ENCODE measurements at regions not wholly inside any gene's neighbourhood (a gene's known extent, or its start where the extent isn't known, plus 50 kb on each side); places are given as distances from the start of the nearest gene placed in this dataset.

- 69 to 72% methylated on average over 2 of the region's 2 CpGs for WGBS, 2 donors
- Histone ChIP-seq H3K9me3 (ENCODE audit: control insufficient read depth in 4 of 4, insufficient read depth in 3 of 4, low read length in 3 of 4) (peaks cover 0 to 34% (median 19%) of the 10 kb centered on the region in 4 donors), H3K4me1 (ENCODE audit: control insufficient read depth in 5 of 5, insufficient read depth in 5 of 5, low read length in 5 of 5) (no peaks in the 10 kb centered on the region), H3K36me3 (ENCODE audit: control insufficient read depth in 4 of 4, insufficient read depth in 4 of 4, low read length in 4 of 4) (no peaks in the 10 kb centered on the region), H3K9ac (ENCODE audit: insufficient read depth in 1 of 2, low read length in 2 of 2) (no peak overlapping the region), H3K4me3 (no peak overlapping the region), H3K27me3 (ENCODE audit: control insufficient read depth in 3 of 3, insufficient read depth in 3 of 3, low read length in 2 of 3) (no peaks in the 10 kb centered on the region), H3K27ac (ENCODE audit: low read depth in 1 of 2, low read length in 1 of 2) (no peak overlapping the region)
- TF ChIP-seq, protein P1, sequence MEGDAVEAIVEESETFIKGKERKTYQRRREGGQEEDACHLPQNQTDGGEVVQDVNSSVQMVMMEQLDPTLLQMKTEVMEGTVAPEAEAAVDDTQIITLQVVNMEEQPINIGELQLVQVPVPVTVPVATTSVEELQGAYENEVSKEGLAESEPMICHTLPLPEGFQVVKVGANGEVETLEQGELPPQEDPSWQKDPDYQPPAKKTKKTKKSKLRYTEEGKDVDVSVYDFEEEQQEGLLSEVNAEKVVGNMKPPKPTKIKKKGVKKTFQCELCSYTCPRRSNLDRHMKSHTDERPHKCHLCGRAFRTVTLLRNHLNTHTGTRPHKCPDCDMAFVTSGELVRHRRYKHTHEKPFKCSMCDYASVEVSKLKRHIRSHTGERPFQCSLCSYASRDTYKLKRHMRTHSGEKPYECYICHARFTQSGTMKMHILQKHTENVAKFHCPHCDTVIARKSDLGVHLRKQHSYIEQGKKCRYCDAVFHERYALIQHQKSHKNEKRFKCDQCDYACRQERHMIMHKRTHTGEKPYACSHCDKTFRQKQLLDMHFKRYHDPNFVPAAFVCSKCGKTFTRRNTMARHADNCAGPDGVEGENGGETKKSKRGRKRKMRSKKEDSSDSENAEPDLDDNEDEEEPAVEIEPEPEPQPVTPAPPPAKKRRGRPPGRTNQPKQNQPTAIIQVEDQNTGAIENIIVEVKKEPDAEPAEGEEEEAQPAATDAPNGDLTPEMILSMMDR (IDR thresholded peaks at IDR 0.05; ENCODE audit: control extremely low read depth, extremely low read depth) = no peak
- no peak for ATAC-seq (ENCODE audit: insufficient read depth, low FRiP score)
- DNase-seq = no peak
These were observed 1990.3 kb downstream of the TP53TG3F start for GRCh38 chr16:35449663-35450062.

DNA sequence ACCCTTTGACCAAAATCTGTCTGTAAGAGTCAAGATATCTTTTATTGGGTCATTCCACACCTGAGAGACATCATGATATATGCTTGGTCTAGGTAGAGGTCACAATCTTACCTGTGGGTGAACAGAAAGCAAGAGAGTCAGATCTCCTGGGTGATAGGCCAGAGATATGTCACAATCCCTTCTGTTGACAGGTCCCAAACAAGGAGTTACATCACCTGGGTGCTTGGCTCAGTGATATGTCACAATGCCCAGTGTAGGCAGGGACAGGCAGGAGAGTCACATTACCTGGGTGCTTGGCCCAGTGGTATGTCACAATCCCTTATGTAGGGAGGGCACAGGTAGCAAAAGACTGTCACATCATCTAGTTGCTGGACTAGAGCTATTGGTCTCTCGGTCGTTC, 1991.2 kb downstream of the TP53TG3F start:
- 63 to 73% methylated on average over 2 of the region's 2 CpGs for WGBS, 2 donors
- TF ChIP-seq, protein P1 (IDR thresholded peaks at IDR 0.05; ENCODE audit: control extremely low read depth, extremely low read depth) = no peak
- Histone ChIP-seq H3K4me3 (no peak overlapping the region), H3K27ac (ENCODE audit: low read depth in 1 of 2, low read length in 1 of 2) (no peak overlapping the region), H3K9ac (ENCODE audit: insufficient read depth in 1 of 2, low read length in 2 of 2) (no peak overlapping the region), H3K9me3 (ENCODE audit: control insufficient read depth in 4 of 4, insufficient read depth in 3 of 4, low read length in 3 of 4) (peaks cover 0 to 34% (median 21%) of the 10 kb centered on the region in 4 donors), H3K36me3 (ENCODE audit: control insufficient read depth in 4 of 4, insufficient read depth in 4 of 4, low read length in 4 of 4) (no peaks in the 10 kb centered on the region), H3K4me1 (ENCODE audit: control insufficient read depth in 5 of 5, insufficient read depth in 5 of 5, low read length in 5 of 5) (no peaks in the 10 kb centered on the region), H3K27me3 (ENCODE audit: control insufficient read depth in 3 of 3, insufficient read depth in 3 of 3, low read length in 2 of 3) (no peaks in the 10 kb centered on the region)
- no peak for DNase-seq
- no peak for ATAC-seq (ENCODE audit: insufficient read depth, low FRiP score)

GRCh38 chr16:35452471-35452870, 1993.1 kb downstream of the TP53TG3F start:
- Histone ChIP-seq H3K9me3 (ENCODE audit: control insufficient read depth in 4 of 4, insufficient read depth in 3 of 4, low read length in 3 of 4) (peaks cover 0 to 39% (median 19%) of the 10 kb centered on the region in 4 donors), H3K4me1 (ENCODE audit: control insufficient read depth in 5 of 5, insufficient read depth in 5 of 5, low read length in 5 of 5) (no peaks in the 10 kb centered on the region), H3K4me3 (no peak overlapping the region), H3K9ac (ENCODE audit: insufficient read depth in 1 of 2, low read length in 2 of 2) (no peak overlapping the region), H3K36me3 (ENCODE audit: control insufficient read depth in 4 of 4, insufficient read depth in 4 of 4, low read length in 4 of 4) (no peaks in the 10 kb centered on the region), H3K27ac (ENCODE audit: low read depth in 1 of 2, low read length in 1 of 2) (no peak overlapping the region), H3K27me3 (ENCODE audit: control insufficient read depth in 3 of 3, insufficient read depth in 3 of 3, low read length in 2 of 3) (no peaks in the 10 kb centered on the region)
- DNase-seq (no peak), ATAC-seq (ENCODE audit: insufficient read depth, low FRiP score) (no peak)
- TF ChIP-seq, protein P1 (IDR thresholded peaks at IDR 0.05; ENCODE audit: control extremely low read depth, extremely low read depth) = no peak
- 71 to 79% methylated on average over 13 of the region's 13 CpGs for WGBS, 2 donors

GRCh38 chr16:35463358-35463757, 2003.9 kb downstream of the TP53TG3F start:
- Histone ChIP-seq H3K9me3 (ENCODE audit: control insufficient read depth in 4 of 4, insufficient read depth in 3 of 4, low read length in 3 of 4) (peaks cover 0 to 17% (median 5%) of the 10 kb centered on the region in 4 donors), H3K9ac (ENCODE audit: insufficient read depth in 1 of 2, low read length in 2 of 2) (no peak overlapping the region), H3K27ac (ENCODE audit: low read depth in 1 of 2, low read length in 1 of 2) (no peak overlapping the region), H3K36me3 (ENCODE audit: control insufficient read depth in 4 of 4, insufficient read depth in 4 of 4, low read length in 4 of 4) (no peaks in the 10 kb centered on the region), H3K27me3 (ENCODE audit: control insufficient read depth in 3 of 3, insufficient read depth in 3 of 3, low read length in 2 of 3) (no peaks in the 10 kb centered on the region), H3K4me1 (ENCODE audit: control insufficient read depth in 5 of 5, insufficient read depth in 5 of 5, low read length in 5 of 5) (no peaks in the 10 kb centered on the region), H3K4me3 (no peak overlapping the region)
- TF ChIP-seq, protein P1 (IDR thresholded peaks at IDR 0.05; ENCODE audit: control extremely low read depth, extremely low read depth) = no peak
- WGBS, 2 donors = 16 to 20% methylated on average over 1 of the region's 1 CpG
- ATAC-seq (ENCODE audit: insufficient read depth, low FRiP score) (no peak), DNase-seq (no peak)
